Astrocyte (in vitro differentiated cells and primary cell): ENCODE measurements at regions not wholly inside any gene's neighbourhood (a gene's known extent, or its start where the extent isn't known, plus 50 kb on each side); places are given as distances from the start of the nearest gene placed in this dataset.

Experiments
- DNase-seq: peaks from one replicate; pipeline ENCODE4 v3.0.0-alpha.2; 2010; ENCODE audit warnings: low read depth
- FAIRE-seq: peaks from 2 replicates; lab custom pipeline; 2011; peaks lifted over from hg19 to GRCh38; lab: Jason Lieb, UNC
- H2AFZ ChIP-seq: 2 replicates; pipeline ENCODE4 v1.6.0; 2012; ENCODE audit warnings: low read depth, low read length, inconsistent platforms
- H3K27ac ChIP-seq: 2 replicates; pipeline ENCODE4 v1.5.1; 2011; ENCODE audit warnings: low read depth, low read length, inconsistent platforms
- H3K27me3 ChIP-seq: 2 replicates; pipeline ENCODE4 v1.6.0; 2011; ENCODE audit warnings: low read length, inconsistent platforms; ENCODE audit not compliant: insufficient read depth
- H3K36me3 ChIP-seq: 2 replicates; pipeline ENCODE4 v1.5.1; 2011; ENCODE audit warnings: low read length, inconsistent platforms; ENCODE audit not compliant: insufficient read depth
- H3K4me1 ChIP-seq: 2 replicates; pipeline ENCODE4 v1.5.1; 2011; ENCODE audit warnings: low read length, inconsistent platforms; ENCODE audit not compliant: insufficient read depth
- H3K4me2 ChIP-seq: 2 replicates; pipeline ENCODE4 v1.6.0; 2012; ENCODE audit warnings: low read length, inconsistent platforms
- H3K4me3 ChIP-seq: 2 replicates; pipeline ENCODE4 v1.5.1; 2011; ENCODE audit warnings: low read depth, mild to moderate bottlenecking, low read length, inconsistent platforms; ENCODE audit not compliant: insufficient read depth
- H3K79me2 ChIP-seq: 2 replicates; pipeline ENCODE4 v1.6.0; 2012; ENCODE audit warnings: mild to moderate bottlenecking, low read length, inconsistent platforms; ENCODE audit not compliant: insufficient read depth
- H3K9ac ChIP-seq: 2 replicates; pipeline ENCODE4 v1.6.0; 2012; ENCODE audit warnings: mild to moderate bottlenecking, low read length, inconsistent platforms
- H3K9me3 ChIP-seq: 2 replicates; pipeline ENCODE4 v1.5.1; 2012; ENCODE audit warnings: low read depth, mild to moderate bottlenecking, low read length, inconsistent platforms; ENCODE audit not compliant: insufficient read depth
- H4K20me1 ChIP-seq: 2 replicates; pipeline ENCODE4 v1.6.0; 2012; ENCODE audit warnings: low read length, inconsistent platforms; ENCODE audit not compliant: insufficient read depth
- H3K27ac Mint-ChIP-seq: one replicate; pipeline ENCODE4 v1.8.0; 2021; ENCODE audit warnings: mild to moderate bottlenecking, mixed read lengths; ENCODE audit not compliant: unreplicated experiment
- H3K27me3 Mint-ChIP-seq: one replicate; pipeline ENCODE4 v1.8.0; 2021; ENCODE audit warnings: low read depth, mixed read lengths; ENCODE audit not compliant: unreplicated experiment
- H3K36me3 Mint-ChIP-seq: one replicate; pipeline ENCODE4 v1.8.0; 2021; ENCODE audit warnings: low read depth, mixed read lengths; ENCODE audit not compliant: unreplicated experiment
- H3K4me1 Mint-ChIP-seq: one replicate; pipeline ENCODE4 v1.8.0; 2021; ENCODE audit warnings: low read depth, mixed read lengths; ENCODE audit not compliant: unreplicated experiment
- H3K4me3 Mint-ChIP-seq: one replicate; pipeline ENCODE4 v1.8.0; 2021; ENCODE audit warnings: mild to moderate bottlenecking, moderate library complexity, mixed read lengths; ENCODE audit not compliant: unreplicated experiment
- H3K9me3 Mint-ChIP-seq: one replicate; pipeline ENCODE4 v1.8.0; 2021; ENCODE audit warnings: mild to moderate bottlenecking, mixed read lengths; ENCODE audit not compliant: unreplicated experiment
- EZH2 ChIP-seq: IDR thresholded peaks from 2 replicates; pipeline ENCODE4 v1.6.1; 2012; ENCODE audit warnings: mild to moderate bottlenecking, low read length, inconsistent platforms; ENCODE audit not compliant: insufficient read depth
- TF ChIP-seq, protein P1 (sequence below): IDR thresholded peaks from 2 replicates; pipeline ENCODE4 v1.5.1; 2011; ENCODE audit warnings: low read depth, mild to moderate bottlenecking, inconsistent platforms, low read length, moderate library complexity; ENCODE audit not compliant: insufficient read depth

DNA sequence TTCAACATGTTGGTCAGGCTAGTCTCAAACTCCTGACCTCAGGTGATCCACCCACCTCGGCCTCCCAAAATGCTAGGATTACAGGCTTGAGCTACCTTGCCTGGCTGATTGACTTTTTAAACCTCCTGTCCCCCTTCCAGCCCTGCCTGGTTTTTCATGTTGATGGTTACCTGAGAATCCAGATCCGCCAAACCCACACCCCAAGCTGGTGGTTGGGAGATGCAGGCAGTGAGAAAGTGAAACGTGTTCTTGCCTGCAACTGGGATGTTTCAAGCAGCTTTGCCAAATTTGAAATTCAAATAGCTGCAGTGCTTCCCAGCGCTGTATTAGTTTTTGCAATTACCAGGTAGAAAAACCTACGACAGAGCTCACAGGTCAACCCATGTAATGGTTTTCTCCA lies 238.3 kb upstream of the PWP1 start:
- H3K4me2 ChIP-seq: no peak overlapping the region
- no peak overlapping the region for H3K4me3 Mint-ChIP-seq
- H3K9ac ChIP-seq: no peak overlapping the region
- H3K9me3 ChIP-seq: no peaks in the 10 kb centered on the region
- DNase-seq (no peak), FAIRE-seq (no peak)
- H4K20me1 ChIP-seq: no peaks in the 10 kb centered on the region
- H2AFZ ChIP-seq: no peak overlapping the region
- H3K27me3 ChIP-seq: no peaks in the 10 kb centered on the region
- no peak overlapping the region for H3K27ac ChIP-seq
- H3K27ac Mint-ChIP-seq: no peak overlapping the region
- no peaks in the 10 kb centered on the region for H3K36me3 ChIP-seq
- H3K4me1 Mint-ChIP-seq: peaks cover 8% of the 10 kb centered on the region
- peaks cover 5% of the 10 kb centered on the region for H3K36me3 Mint-ChIP-seq
- TF ChIP-seq EZH2: no peak
- TF ChIP-seq, protein P1, sequence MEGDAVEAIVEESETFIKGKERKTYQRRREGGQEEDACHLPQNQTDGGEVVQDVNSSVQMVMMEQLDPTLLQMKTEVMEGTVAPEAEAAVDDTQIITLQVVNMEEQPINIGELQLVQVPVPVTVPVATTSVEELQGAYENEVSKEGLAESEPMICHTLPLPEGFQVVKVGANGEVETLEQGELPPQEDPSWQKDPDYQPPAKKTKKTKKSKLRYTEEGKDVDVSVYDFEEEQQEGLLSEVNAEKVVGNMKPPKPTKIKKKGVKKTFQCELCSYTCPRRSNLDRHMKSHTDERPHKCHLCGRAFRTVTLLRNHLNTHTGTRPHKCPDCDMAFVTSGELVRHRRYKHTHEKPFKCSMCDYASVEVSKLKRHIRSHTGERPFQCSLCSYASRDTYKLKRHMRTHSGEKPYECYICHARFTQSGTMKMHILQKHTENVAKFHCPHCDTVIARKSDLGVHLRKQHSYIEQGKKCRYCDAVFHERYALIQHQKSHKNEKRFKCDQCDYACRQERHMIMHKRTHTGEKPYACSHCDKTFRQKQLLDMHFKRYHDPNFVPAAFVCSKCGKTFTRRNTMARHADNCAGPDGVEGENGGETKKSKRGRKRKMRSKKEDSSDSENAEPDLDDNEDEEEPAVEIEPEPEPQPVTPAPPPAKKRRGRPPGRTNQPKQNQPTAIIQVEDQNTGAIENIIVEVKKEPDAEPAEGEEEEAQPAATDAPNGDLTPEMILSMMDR: no peak
- peaks cover 3% of the 10 kb centered on the region for H3K27me3 Mint-ChIP-seq
- H3K9me3 Mint-ChIP-seq: peaks cover 3% of the 10 kb centered on the region
- no peak overlapping the region for H3K4me3 ChIP-seq
- no peaks in the 10 kb centered on the region for H3K79me2 ChIP-seq
- peaks cover 14% of the 10 kb centered on the region for H3K4me1 ChIP-seq

DNA sequence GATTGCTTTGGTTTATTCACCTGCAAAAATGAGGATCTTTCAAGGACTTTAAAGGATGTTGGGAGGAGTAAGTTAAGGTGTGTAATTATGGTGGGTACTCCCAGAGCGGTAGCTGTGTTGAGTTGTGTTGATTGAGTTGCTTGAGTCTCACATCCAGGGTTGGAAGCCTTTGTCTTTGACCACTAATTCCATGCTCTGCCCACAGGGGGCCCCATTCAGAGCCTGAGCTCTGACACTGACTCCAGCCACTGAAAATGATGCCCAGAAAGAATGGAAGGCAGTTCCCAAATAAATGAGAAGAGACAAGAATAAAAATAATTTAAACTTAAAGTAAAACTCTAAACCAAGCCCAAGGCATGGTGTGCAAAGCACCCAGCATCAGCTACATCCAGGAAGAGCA lies 237.4 kb upstream of the PWP1 start:
- H3K4me1 Mint-ChIP-seq: peaks cover 8% of the 10 kb centered on the region
- H3K9ac ChIP-seq: no peak overlapping the region
- H3K4me1 ChIP-seq: peaks cover 14% of the 10 kb centered on the region
- no peak overlapping the region for H3K4me2 ChIP-seq
- no peak for DNase-seq
- no peak overlapping the region for H3K4me3 Mint-ChIP-seq
- no peaks in the 10 kb centered on the region for H3K79me2 ChIP-seq
- no peak overlapping the region for H3K4me3 ChIP-seq
- no peaks in the 10 kb centered on the region for H3K36me3 ChIP-seq
- no peaks in the 10 kb centered on the region for H3K9me3 ChIP-seq
- H3K27me3 Mint-ChIP-seq: peaks cover 3% of the 10 kb centered on the region
- H3K27ac ChIP-seq: no peak overlapping the region
- H4K20me1 ChIP-seq: no peaks in the 10 kb centered on the region
- H3K36me3 Mint-ChIP-seq: peaks cover 5% of the 10 kb centered on the region
- H3K9me3 Mint-ChIP-seq: peaks cover 3% of the 10 kb centered on the region
- H3K27me3 ChIP-seq: no peaks in the 10 kb centered on the region
- H2AFZ ChIP-seq: no peak overlapping the region
- TF ChIP-seq, protein P1: peak; percentile 24
- TF ChIP-seq EZH2: no peak
- no peak overlapping the region for H3K27ac Mint-ChIP-seq
- FAIRE-seq: no peak

DNA sequence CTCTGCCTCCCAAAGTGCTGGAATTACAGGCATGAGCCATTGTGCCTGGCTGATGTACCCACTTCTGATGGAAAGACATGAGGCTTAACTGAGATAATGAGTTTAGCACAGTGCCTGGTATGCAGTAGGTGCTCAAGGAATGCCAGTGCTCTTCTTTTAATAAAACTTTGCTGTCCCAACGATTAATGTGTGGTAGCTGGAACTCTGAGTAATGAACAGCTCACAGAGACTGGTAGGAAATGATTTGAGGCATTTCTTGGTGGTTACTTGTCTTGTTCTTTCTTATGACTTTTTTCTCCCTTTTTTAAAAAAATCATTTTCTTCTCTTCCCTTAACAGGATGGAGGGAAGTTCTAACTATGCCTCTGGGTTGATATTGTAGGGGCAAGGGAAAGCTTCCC lies 235.7 kb upstream of the PWP1 start:
- FAIRE-seq (peak; percentile 54), DNase-seq (peak; percentile 48)
- Histone ChIP-seq H3K9ac (no peak overlapping the region), H3K9me3 (no peaks in the 10 kb centered on the region), H3K27ac (no peak overlapping the region), H3K36me3 (no peaks in the 10 kb centered on the region), H3K27me3 (no peaks in the 10 kb centered on the region), H3K79me2 (no peaks in the 10 kb centered on the region), H3K4me3 (no peak overlapping the region), H4K20me1 (no peaks in the 10 kb centered on the region), H3K4me2 (peak overlapping the region; percentile 9), H2AFZ (no peak overlapping the region), H3K4me1 (peaks cover 14% of the 10 kb centered on the region)
- Mint-ChIP-seq H3K4me3 (no peak overlapping the region), H3K27me3 (peaks cover 3% of the 10 kb centered on the region), H3K27ac (no peak overlapping the region), H3K9me3 (peaks cover 5% of the 10 kb centered on the region), H3K4me1 (peaks cover 8% of the 10 kb centered on the region), H3K36me3 (peaks cover 3% of the 10 kb centered on the region)
- no peak for TF ChIP-seq EZH2
- TF ChIP-seq, protein P1: no peak
